ENCODE measurements at regions not wholly inside any gene's neighbourhood (a gene's known extent, or its start where the extent isn't known, plus 50 kb on each side); places are given as distances from the start of the nearest gene placed in this dataset.

- TF ChIP-seq CBX3 (IDR thresholded peaks at IDR 0.05; ENCODE audit: low read depth) (no peak), CEBPB (IDR thresholded peaks at IDR 0.05; ENCODE audit: low read depth) (no peak), POLR2A (IDR thresholded peaks at IDR 0.05; ENCODE audit: borderline replicate concordance, extremely low read depth, insufficient read depth, insufficient read length) (no peak), EGR1 (IDR thresholded peaks at IDR 0.05; ENCODE audit: low read depth) (no peak), FOSL1 (IDR thresholded peaks at IDR 0.05; ENCODE audit: low read depth) (no peak), SRF (IDR thresholded peaks at IDR 0.05; ENCODE audit: low read depth) (no peak), SIN3A (IDR thresholded peaks at IDR 0.05; ENCODE audit: low read depth) (no peak)
- TF ChIP-seq, protein P1, sequence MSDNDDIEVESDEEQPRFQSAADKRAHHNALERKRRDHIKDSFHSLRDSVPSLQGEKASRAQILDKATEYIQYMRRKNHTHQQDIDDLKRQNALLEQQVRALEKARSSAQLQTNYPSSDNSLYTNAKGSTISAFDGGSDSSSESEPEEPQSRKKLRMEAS (IDR thresholded peaks at IDR 0.05), result no peak
These were observed 152.6 kb upstream of the B3GAT1 start (continued) for GRCh38 chr11:134564472-134565200.

DNA sequence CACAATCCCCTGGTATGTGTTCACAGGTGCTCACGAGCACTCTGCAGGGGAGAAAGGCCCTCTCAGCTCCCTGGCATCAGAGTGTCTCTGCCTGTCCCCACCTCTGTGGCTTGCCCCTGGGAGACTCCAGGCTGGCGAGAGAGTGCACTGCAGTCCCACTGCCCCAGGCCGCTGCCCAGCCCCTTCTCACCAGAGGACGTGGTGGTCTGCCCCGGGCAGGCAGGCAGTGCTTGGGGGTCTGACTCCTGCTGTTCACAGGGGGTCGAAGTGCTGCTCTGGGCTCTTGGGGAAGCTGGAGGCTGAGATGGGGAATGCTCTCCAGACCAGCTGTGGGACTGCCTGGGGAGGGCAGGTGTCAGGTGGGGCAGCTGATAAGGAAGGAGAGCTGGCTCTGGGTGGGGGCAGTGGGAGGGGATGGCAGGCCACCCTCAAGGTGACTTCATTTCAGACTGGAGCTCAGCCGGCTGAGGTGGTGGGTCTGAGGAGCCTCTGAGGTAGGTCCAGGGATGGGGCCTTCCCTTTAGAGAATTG, 151.0 kb upstream of the B3GAT1 start:
- H3K4me3 ChIP-seq (replicated peaks in 1 of 2; ENCODE audit: low read depth in 1 of 2, low read length in 2 of 2), result no peak overlapping the region
- no TSS peak for BruUV-seq (replicated peaks)
- H3K27ac ChIP-seq (ENCODE audit: low read depth, low read length), result no peak overlapping the region
- H3K9me3 ChIP-seq (ENCODE audit: control insufficient read depth in 1 of 2, insufficient read depth in 1 of 2, low read depth in 1 of 2, low read length in 2 of 2), result no peaks in the 10 kb centered on the region
- no peak overlapping the region for H3K4me2 ChIP-seq (ENCODE audit: low read length)
- CTCF ChIA-PET, result no interaction called here
- no peaks in the 10 kb centered on the region for H3K36me3 ChIP-seq (ENCODE audit: control insufficient read depth in 1 of 2, insufficient read depth in 2 of 2, low read length in 2 of 2)
- no peak overlapping the region for H3K9ac ChIP-seq (ENCODE audit: low read length)
- no peaks in the 10 kb centered on the region for H4K20me1 ChIP-seq (ENCODE audit: insufficient read depth)
- no peaks in the 10 kb centered on the region for H3K4me1 ChIP-seq (ENCODE audit: control insufficient read depth in 1 of 2, insufficient read depth in 2 of 2, low read length in 2 of 2)
- RAD21 ChIA-PET (ENCODE audit: low non-redundant PET in 1 of 2, low total read pairs in 2 of 2, uncharacterized antibody in 2 of 2, unreplicated experiment in 2 of 2), result no interaction called here
- no peak for ATAC-seq
- H3K27me3 ChIP-seq (ENCODE audit: insufficient read depth, low read length), result no peaks in the 10 kb centered on the region
- H2AFZ ChIP-seq (ENCODE audit: low read depth, low read length, poor library complexity, severe bottlenecking), result no peak overlapping the region
- DNase-seq (ENCODE audit: low read depth, low spot score), result no peak
- intact Hi-C loops (cut with micrococcal nuclease), result no loop called here
- POLR2A ChIA-PET, result no interaction called here
- H3K79me2 ChIP-seq (ENCODE audit: insufficient read depth, low read length), result no peaks in the 10 kb centered on the region
- H3K9me2 ChIP-seq (ENCODE audit: insufficient read depth), result no peaks in the 10 kb centered on the region
- no peak for TF ChIP-seq ELF1 (IDR thresholded peaks at IDR 0.05; ENCODE audit: borderline replicate concordance, low read depth)
- no peak for TF ChIP-seq CEBPB (IDR thresholded peaks at IDR 0.05; ENCODE audit: low read depth)
- no peak for TF ChIP-seq JUND (IDR thresholded peaks at IDR 0.05)
- TF ChIP-seq ATF3 (IDR thresholded peaks at IDR 0.05), result no peak
- TF ChIP-seq, protein P2, sequence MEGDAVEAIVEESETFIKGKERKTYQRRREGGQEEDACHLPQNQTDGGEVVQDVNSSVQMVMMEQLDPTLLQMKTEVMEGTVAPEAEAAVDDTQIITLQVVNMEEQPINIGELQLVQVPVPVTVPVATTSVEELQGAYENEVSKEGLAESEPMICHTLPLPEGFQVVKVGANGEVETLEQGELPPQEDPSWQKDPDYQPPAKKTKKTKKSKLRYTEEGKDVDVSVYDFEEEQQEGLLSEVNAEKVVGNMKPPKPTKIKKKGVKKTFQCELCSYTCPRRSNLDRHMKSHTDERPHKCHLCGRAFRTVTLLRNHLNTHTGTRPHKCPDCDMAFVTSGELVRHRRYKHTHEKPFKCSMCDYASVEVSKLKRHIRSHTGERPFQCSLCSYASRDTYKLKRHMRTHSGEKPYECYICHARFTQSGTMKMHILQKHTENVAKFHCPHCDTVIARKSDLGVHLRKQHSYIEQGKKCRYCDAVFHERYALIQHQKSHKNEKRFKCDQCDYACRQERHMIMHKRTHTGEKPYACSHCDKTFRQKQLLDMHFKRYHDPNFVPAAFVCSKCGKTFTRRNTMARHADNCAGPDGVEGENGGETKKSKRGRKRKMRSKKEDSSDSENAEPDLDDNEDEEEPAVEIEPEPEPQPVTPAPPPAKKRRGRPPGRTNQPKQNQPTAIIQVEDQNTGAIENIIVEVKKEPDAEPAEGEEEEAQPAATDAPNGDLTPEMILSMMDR (IDR thresholded peaks at IDR 0.05 in 2 of 3, conservative IDR thresholded peaks at IDR 0.05 in 1 of 3; ENCODE audit: borderline replicate concordance in 1 of 3, insufficient read depth in 1 of 3, low read depth in 2 of 3, low read length in 2 of 3), result no peak
- no peak for TF ChIP-seq EZH2 (IDR thresholded peaks at IDR 0.05)
- no peak for TF ChIP-seq RAD21 (IDR thresholded peaks at IDR 0.05; ENCODE audit: low read depth)
- TF ChIP-seq, protein P3, sequence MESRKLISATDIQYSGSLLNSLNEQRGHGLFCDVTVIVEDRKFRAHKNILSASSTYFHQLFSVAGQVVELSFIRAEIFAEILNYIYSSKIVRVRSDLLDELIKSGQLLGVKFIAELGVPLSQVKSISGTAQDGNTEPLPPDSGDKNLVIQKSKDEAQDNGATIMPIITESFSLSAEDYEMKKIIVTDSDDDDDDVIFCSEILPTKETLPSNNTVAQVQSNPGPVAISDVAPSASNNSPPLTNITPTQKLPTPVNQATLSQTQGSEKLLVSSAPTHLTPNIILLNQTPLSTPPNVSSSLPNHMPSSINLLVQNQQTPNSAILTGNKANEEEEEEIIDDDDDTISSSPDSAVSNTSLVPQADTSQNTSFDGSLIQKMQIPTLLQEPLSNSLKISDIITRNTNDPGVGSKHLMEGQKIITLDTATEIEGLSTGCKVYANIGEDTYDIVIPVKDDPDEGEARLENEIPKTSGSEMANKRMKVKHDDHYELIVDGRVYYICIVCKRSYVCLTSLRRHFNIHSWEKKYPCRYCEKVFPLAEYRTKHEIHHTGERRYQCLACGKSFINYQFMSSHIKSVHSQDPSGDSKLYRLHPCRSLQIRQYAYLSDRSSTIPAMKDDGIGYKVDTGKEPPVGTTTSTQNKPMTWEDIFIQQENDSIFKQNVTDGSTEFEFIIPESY (IDR thresholded peaks at IDR 0.05; ENCODE audit: extremely low read depth, insufficient replicate concordance, low read length), result no peak
- TF ChIP-seq, protein P1 (IDR thresholded peaks at IDR 0.05), result no peak
- no peak for TF ChIP-seq EGR1 (IDR thresholded peaks at IDR 0.05; ENCODE audit: low read depth)
- no peak for TF ChIP-seq REST (IDR thresholded peaks at IDR 0.05; ENCODE audit: low read depth)
- no peak for TF ChIP-seq ZFX (IDR thresholded peaks at IDR 0.05)

Data from HCT116 (cell line).